ENCODE measurements at regions not wholly inside any gene's neighbourhood (a gene's known extent, or its start where the extent isn't known, plus 50 kb on each side); places are given as distances from the start of the nearest gene placed in this dataset.

- WGBS, 4 donors = 72 to 89% (median 84%) methylated on average over 1 of the region's 1 CpG
- DNase-seq = no peak
- Histone ChIP-seq H3K36me3 (replicated peaks in 1 of 2) (no peaks in the 10 kb centered on the region), H3K27me3 (no peaks in the 10 kb centered on the region), H3K4me3 (no peak overlapping the region), H3K27ac (no peak overlapping the region), H3K9me3 (replicated peaks in 1 of 3) (no peaks in the 10 kb centered on the region), H3K4me1 (replicated peaks in 1 of 2) (no peaks in the 10 kb centered on the region)
- TF ChIP-seq POLR2A (IDR thresholded peaks at IDR 0.05) (no peak), CTCF (IDR thresholded peaks at IDR 0.05) (no peak)
- intact Hi-C loops (cut with DNase I) = no loop called here
Measured at GRCh38 chr12:60066655-60067054, 470.8 kb downstream of the SLC16A7 start.

GRCh38 chr12:60070552-60070951 is 474.7 kb downstream of the SLC16A7 start:
- WGBS, 4 donors = 71 to 83% (median 74%) methylated on average over 1 of the region's 1 CpG
- no peaks in the 10 kb centered on the region for H3K36me3 ChIP-seq (replicated peaks in 1 of 2)
- H3K4me1 ChIP-seq (replicated peaks in 1 of 2) = no peaks in the 10 kb centered on the region
- no peak for DNase-seq
- H3K27ac ChIP-seq = no peak overlapping the region
- H3K27me3 ChIP-seq = no peaks in the 10 kb centered on the region
- no peaks in the 10 kb centered on the region for H3K9me3 ChIP-seq (replicated peaks in 1 of 3)
- intact Hi-C loops (cut with DNase I) = no loop called here
- no peak overlapping the region for H3K4me3 ChIP-seq
- TF ChIP-seq CTCF (IDR thresholded peaks at IDR 0.05) (no peak), POLR2A (IDR thresholded peaks at IDR 0.05) (no peak)

GRCh38 chr12:60071759-60072191 is 475.9 kb downstream of the SLC16A7 start:
- Histone ChIP-seq H3K27ac (no peak overlapping the region), H3K36me3 (replicated peaks in 1 of 2) (no peaks in the 10 kb centered on the region), H3K4me1 (replicated peaks in 1 of 2) (no peaks in the 10 kb centered on the region), H3K4me3 (no peak overlapping the region), H3K27me3 (no peaks in the 10 kb centered on the region), H3K9me3 (replicated peaks in 1 of 3) (no peaks in the 10 kb centered on the region)
- DNase-seq = no peak
- 61 to 85% (median 77%) methylated on average over 2 of the region's 2 CpGs for WGBS, 4 donors
- intact Hi-C loops (cut with DNase I) = no loop called here
- TF ChIP-seq POLR2A (IDR thresholded peaks at IDR 0.05) (no peak), CTCF (IDR thresholded peaks at IDR 0.05) (no peak)

- H3K27me3 ChIP-seq = no peaks in the 10 kb centered on the region
- no peak for TF ChIP-seq POLR2A (IDR thresholded peaks at IDR 0.05)
- no peak for TF ChIP-seq CTCF (IDR thresholded peaks at IDR 0.05)
- intact Hi-C loops (cut with DNase I) = no loop called here
- no peak for DNase-seq
- no peak overlapping the region for H3K4me3 ChIP-seq
- no peak overlapping the region for H3K27ac ChIP-seq
- no peaks in the 10 kb centered on the region for H3K4me1 ChIP-seq (replicated peaks in 1 of 2)
- H3K36me3 ChIP-seq (replicated peaks in 1 of 2) = no peaks in the 10 kb centered on the region
- H3K9me3 ChIP-seq (replicated peaks in 1 of 3) = no peaks in the 10 kb centered on the region
Measured at GRCh38 chr12:60072911-60073310, 477.1 kb downstream of the SLC16A7 start.

All from adrenal gland (tissue), 9 donors.